ENCODE measurements at regions not wholly inside any gene's neighbourhood (a gene's known extent, or its start where the extent isn't known, plus 50 kb on each side); places are given as distances from the start of the nearest gene placed in this dataset.

DNA sequence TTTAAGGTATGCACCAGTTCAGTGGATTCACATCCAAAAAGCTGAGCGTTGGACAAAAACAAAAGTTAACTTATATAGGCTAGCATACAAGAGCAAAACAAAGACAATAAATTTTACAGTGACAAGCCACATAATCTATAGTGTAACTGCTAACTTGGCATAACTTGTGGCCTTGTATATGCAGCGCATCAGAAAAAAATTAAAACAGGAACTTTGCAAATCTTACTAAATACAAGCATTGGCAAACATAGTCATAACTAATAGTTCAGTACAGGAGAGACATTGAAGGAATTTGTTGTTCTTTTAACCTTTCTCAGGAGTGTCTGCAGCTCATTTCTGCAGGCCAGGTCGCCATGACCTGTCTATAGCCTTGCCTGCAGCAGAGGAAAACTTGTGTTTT lies 54.6 kb downstream of the OR10H4 start:
- dilution Hi-C loops (cut with HindIII; ENCODE audit: low sequenced_read_pairs, unreplicated experiment) (no loop called here), intact Hi-C loops (cut with micrococcal nuclease) (no loop called here), in situ Hi-C loops (cut with MboI; ENCODE audit: low sequenced_read_pairs) (no loop called here)
- no peak overlapping the region for H3K4me3 ChIP-seq (ENCODE audit: insufficient read depth, low read depth, low read length)
- no TSS peak for BruUV-seq (replicated peaks)
- H3K14ac ChIP-seq (replicated peaks; ENCODE audit: low read depth, low read length): no peak overlapping the region
- WGBS, 2 experiments (ENCODE audit: extremely low coverage in 2 of 2, insufficient read length in 1 of 2): no CpG with 5 or more reads among the region's 3 CpGs
- no peak overlapping the region for H4K91ac ChIP-seq (ENCODE audit: insufficient read depth, low read depth, low read length)
- no peak overlapping the region for H3K56ac ChIP-seq (ENCODE audit: extremely low read depth, insufficient read depth, low read length)
- TF ChIP-seq NFE2L2 (IDR thresholded peaks at IDR 0.05; ENCODE audit: low read depth, low read length): no peak
- no peak for TF ChIP-seq RFX5 (IDR thresholded peaks at IDR 0.05; ENCODE audit: low read depth, low read length)
- no peak for TF ChIP-seq MAZ (IDR thresholded peaks at IDR 0.05; ENCODE audit: borderline replicate concordance, low read depth, low read length)
- no peak for TF ChIP-seq CHD1 (IDR thresholded peaks at IDR 0.05; ENCODE audit: low read depth, low read length)
- no peak for TF ChIP-seq CEBPB (IDR thresholded peaks at IDR 0.05; ENCODE audit: low read depth, low read length)
- TF ChIP-seq SMC3 (IDR thresholded peaks at IDR 0.05; ENCODE audit: low read depth, low read length): no peak
- H3K23ac ChIP-seq (ENCODE audit: low read depth, low read length): no peak overlapping the region
- H3K4me1 ChIP-seq (ENCODE audit: control insufficient read depth, insufficient read depth, low read length): peaks cover 6% of the 10 kb centered on the region; the same call in 1 of the 2 replicates
- H2BK120ac ChIP-seq (ENCODE audit: low read depth, low read length): no peak overlapping the region
- no peak overlapping the region for H3K4me2 ChIP-seq (ENCODE audit: low read depth, low read length)
- no peaks in the 10 kb centered on the region for H3K9me3 ChIP-seq (ENCODE audit: control insufficient read depth, insufficient read depth, low read length)
- H2AK9ac ChIP-seq (replicated peaks; ENCODE audit: low read depth, low read length, poor library complexity): no peak overlapping the region
- no peak overlapping the region for H2BK5ac ChIP-seq (ENCODE audit: low read depth, low read length, poor library complexity, severe bottlenecking)
- H3K18ac ChIP-seq (ENCODE audit: low read depth, low read length): no peak overlapping the region
- ChIA-PET CTCF (no interaction called here), POLR2A (ENCODE audit: unreplicated experiment) (no interaction called here)
- no peak for DNase-seq
- no peaks in the 10 kb centered on the region for H3K27me3 ChIP-seq (ENCODE audit: control insufficient read depth, insufficient read depth, low read length)
- ATAC-seq (ENCODE audit: low read depth): no peak
- H4K5ac ChIP-seq (ENCODE audit: low read depth, low read length): no peak overlapping the region
- H3K9ac ChIP-seq (ENCODE audit: low read depth, low read length): no peak overlapping the region
- no peak overlapping the region for H2BK15ac ChIP-seq (ENCODE audit: low read depth, low read length)
- H3K27ac ChIP-seq (ENCODE audit: insufficient read depth, low read length): no peak overlapping the region
- no peaks in the 10 kb centered on the region for H4K20me1 ChIP-seq (ENCODE audit: insufficient read depth, low read length)
- H4K8ac ChIP-seq (ENCODE audit: low read depth in 2 of 2, low read length in 2 of 2): no peak overlapping the region
- no peak overlapping the region for H3K4ac ChIP-seq (ENCODE audit: low read depth, low read length)
- H2BK20ac ChIP-seq (ENCODE audit: low read depth, low read length): no peak overlapping the region
- H2AFZ ChIP-seq (replicated peaks; ENCODE audit: low read length, poor library complexity): no peak overlapping the region
- no peaks in the 10 kb centered on the region for H3K9me1 ChIP-seq (ENCODE audit: insufficient read depth, low read length)
- no peak overlapping the region for H2AK5ac ChIP-seq (ENCODE audit: low read depth, low read length)
- no peaks in the 10 kb centered on the region for H3K36me3 ChIP-seq (ENCODE audit: control insufficient read depth, insufficient read depth, low read length)
- H3K79me1 ChIP-seq (ENCODE audit: low read depth in 1 of 2, low read length in 2 of 2): no peaks in the 10 kb centered on the region

All from IMR-90 (cell line).